BJ (cell line): ENCODE measurements at regions not wholly inside any gene's neighbourhood (a gene's known extent, or its start where the extent isn't known, plus 50 kb on each side); places are given as distances from the start of the nearest gene placed in this dataset.

ENCODE experiments used
- CTCF ChIA-PET: fragments of 350-600 bp; formaldehyde crosslinking; extraction: SDS; loops from one replicate; lab custom pipeline; 2021; ENCODE audit warnings: antibody characterized with exemption, inconsistent platforms; lab: Yijun Ruan, JAX
- POLR2A ChIA-PET: fragments of 300-600 bp; sonication (Branson Sonifier 250); formaldehyde crosslinking; extraction: SDS; loops from one replicate; lab custom pipeline; 2021; ENCODE audit warnings: antibody characterized with exemption; lab: Charles Lee
- DNase-seq: peaks from one replicate; pipeline ENCODE4 v3.0.0-alpha.2; 2011; ENCODE audit warnings: low read depth
- H3K27me3 ChIP-seq: 2 replicates; pipeline ENCODE4 v1.6.0; 2011; ENCODE audit warnings: low read length; ENCODE audit not compliant: control insufficient read depth, insufficient read depth
- H3K36me3 ChIP-seq: 2 replicates; pipeline ENCODE4 v1.5.1; 2011; ENCODE audit warnings: low read length; ENCODE audit not compliant: control insufficient read depth, insufficient read depth
- H3K4me3 ChIP-seq: 2 replicates; pipeline ENCODE4 v1.5.1; 2011; ENCODE audit warnings: low read depth, mild to moderate bottlenecking, control low read depth, low read length
- CTCF ChIP-seq: IDR thresholded peaks from 2 replicates; pipeline ENCODE4 v1.5.1; 2011; ENCODE audit warnings: low read depth, mild to moderate bottlenecking, control low read depth, inconsistent platforms, low read length, moderate library complexity; ENCODE audit not compliant: insufficient read depth

- no peak for TF ChIP-seq CTCF
- H3K36me3 ChIP-seq = no peaks in the 10 kb centered on the region
- ChIA-PET CTCF (interaction anchor here (1.1 to 1.3 kb wide), 2 partner anchors 11 to 27 kb away, joined by 3 to 4 read pairs; no protein-coding TSS in a partner anchor), POLR2A (no interaction called here)
- no peak for DNase-seq
- H3K4me3 ChIP-seq = no peak overlapping the region
- no peaks in the 10 kb centered on the region for H3K27me3 ChIP-seq
Observed at GRCh38 chr7:145009876-145010275, 174.0 kb upstream of the TPK1 start.

GRCh38 chr7:145005601-145006000 lies 169.7 kb upstream of the TPK1 start:
- ChIA-PET CTCF (no interaction called here), POLR2A (no interaction called here)
- no peak overlapping the region for H3K4me3 ChIP-seq
- no peaks in the 10 kb centered on the region for H3K27me3 ChIP-seq
- DNase-seq = no peak
- no peak for TF ChIP-seq CTCF
- no peaks in the 10 kb centered on the region for H3K36me3 ChIP-seq

GRCh38 chr7:144997512-144997911 lies 161.7 kb upstream of the TPK1 start:
- Histone ChIP-seq H3K27me3 (no peaks in the 10 kb centered on the region), H3K4me3 (no peak overlapping the region), H3K36me3 (no peaks in the 10 kb centered on the region)
- TF ChIP-seq CTCF = no peak
- no peak for DNase-seq
- ChIA-PET POLR2A (no interaction called here), CTCF (interaction anchor here (0.9 kb wide), 1 partner anchor 87 kb away, joined by 4 read pairs; no protein-coding TSS in a partner anchor)

GRCh38 chr7:144995495-144995894 lies 159.6 kb upstream of the TPK1 start:
- H3K27me3 ChIP-seq = no peaks in the 10 kb centered on the region
- no peak for DNase-seq
- H3K4me3 ChIP-seq = no peak overlapping the region
- POLR2A ChIA-PET = no interaction called here
- no peak for TF ChIP-seq CTCF
- no peaks in the 10 kb centered on the region for H3K36me3 ChIP-seq
- CTCF ChIA-PET = no interaction called here

GRCh38 chr7:144991041-144991440 lies 155.2 kb upstream of the TPK1 start:
- CTCF ChIA-PET = no interaction called here
- H3K27me3 ChIP-seq = no peaks in the 10 kb centered on the region
- H3K4me3 ChIP-seq = no peak overlapping the region
- H3K36me3 ChIP-seq = no peaks in the 10 kb centered on the region
- POLR2A ChIA-PET = no interaction called here
- DNase-seq = no peak
- no peak for TF ChIP-seq CTCF
